HG02852 (cell line): ENCODE measurements at regions not wholly inside any gene's neighbourhood (a gene's known extent, or its start where the extent isn't known, plus 50 kb on each side); places are given as distances from the start of the nearest gene placed in this dataset.
"Not testable (repeated sequence)": the region's sequence is repeated elsewhere in the genome, so short reads cannot be mapped to it uniquely, and the experiment has no call there.

Source experiments
- ATAC-seq: cut with Tn5 transposase; IDR thresholded peaks from one replicate; pipeline ENCODE4 v1.9.1; 2021; ENCODE audit warnings: mild to moderate bottlenecking, moderate library complexity; ENCODE audit not compliant: unreplicated experiment

DNA sequence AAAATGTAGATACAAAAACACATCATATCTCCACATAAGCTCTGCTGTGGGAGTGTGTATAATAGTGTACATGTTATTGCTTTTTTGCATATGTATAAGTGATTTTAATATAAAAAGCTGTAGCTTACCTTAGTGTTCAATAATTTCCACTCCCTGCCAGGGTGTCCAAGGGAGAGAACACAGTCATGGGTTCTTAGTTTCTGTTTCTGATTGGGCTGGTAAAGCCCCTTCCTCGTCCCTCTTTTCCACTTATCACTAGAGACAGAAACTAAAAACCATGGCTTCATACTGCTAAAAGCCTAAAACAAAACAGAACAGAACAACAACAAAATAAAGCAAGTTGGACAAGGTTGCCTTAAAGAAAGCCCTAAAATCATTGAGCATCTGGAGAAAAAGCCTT is 74.4 kb upstream of the S1PR3 start:
- ATAC-seq, result no peak

DNA sequence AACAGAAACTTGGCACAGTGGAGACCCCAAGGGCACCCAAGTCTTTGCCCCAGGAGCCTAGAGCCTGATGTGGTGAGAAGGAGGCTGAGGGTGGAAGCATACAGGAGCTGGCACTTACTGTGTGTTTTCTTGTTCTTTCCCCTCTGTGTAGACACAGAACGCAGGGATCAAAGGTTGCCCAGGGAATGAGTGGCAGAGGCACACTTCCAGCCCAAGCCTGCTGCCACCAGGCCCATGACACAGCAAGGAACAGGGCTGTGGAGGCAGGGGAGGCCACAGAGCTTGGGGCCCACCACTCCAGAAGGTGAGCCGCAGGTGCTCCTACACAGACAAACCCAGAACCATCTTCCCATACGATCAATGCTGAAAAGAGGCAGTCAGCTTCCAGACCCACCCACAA is 73.9 kb upstream of the S1PR3 start:
- ATAC-seq, result no peak

DNA sequence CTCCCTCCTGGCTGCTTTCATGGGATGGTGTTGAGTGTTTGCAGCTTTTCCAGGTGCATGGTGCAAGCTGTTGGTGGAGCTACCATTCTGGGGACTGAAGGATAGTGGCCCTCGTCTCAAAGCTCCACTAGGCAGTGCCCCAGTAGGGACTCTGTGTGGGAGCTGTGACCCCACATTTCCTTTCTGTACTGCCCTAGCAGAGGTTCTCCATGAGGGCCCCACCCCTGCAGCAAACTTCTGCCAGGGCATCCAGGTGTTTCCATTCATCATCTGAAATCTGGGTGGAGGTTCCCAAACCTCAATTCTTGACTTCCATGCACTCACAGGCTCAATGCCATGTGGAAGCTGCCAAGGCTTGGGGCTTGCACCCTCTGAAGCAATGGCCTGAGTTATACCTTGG is 72.7 kb upstream of the S1PR3 start:
- ATAC-seq, result not testable (repeated sequence)

DNA sequence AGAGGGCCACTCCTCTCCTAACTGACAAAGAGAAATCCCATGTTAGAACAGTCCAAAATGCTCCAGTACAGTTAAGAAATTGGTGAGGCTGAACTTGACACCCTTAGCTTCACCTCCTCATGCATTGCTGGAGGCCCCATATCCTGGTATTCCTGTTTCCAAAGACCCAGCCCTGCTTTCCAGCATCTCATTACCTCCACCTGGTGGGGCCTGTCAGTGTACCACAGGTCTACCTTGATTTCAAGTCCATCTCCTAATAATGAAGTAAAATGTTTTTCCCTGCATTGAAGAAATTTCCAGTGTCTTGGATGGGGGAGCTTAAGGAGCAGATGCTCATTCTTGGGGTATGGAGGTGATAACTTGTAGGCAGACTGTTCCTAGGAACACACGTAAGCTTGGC is 70.6 kb upstream of the S1PR3 start:
- no peak for ATAC-seq

DNA sequence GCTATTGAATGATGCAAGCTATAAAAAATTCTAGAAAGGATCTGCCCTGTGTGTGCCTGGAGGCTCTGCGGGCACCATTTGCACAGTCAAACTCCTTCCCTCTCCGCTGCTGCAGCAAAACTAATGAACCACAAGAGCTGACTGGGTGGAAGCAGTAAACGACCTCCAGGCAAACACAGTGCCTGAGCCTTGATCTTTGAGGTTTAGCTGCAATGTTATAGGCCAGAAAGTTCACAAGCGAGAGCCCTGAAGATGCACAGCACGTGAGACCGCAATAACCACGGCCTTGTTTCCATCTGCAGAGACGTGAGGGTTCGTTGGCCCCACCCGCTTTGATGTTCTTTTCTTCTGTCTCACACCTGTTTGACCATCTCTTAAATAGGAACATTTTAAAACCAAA is 69.2 kb upstream of the S1PR3 start:
- peak; percentile 79 for ATAC-seq

DNA sequence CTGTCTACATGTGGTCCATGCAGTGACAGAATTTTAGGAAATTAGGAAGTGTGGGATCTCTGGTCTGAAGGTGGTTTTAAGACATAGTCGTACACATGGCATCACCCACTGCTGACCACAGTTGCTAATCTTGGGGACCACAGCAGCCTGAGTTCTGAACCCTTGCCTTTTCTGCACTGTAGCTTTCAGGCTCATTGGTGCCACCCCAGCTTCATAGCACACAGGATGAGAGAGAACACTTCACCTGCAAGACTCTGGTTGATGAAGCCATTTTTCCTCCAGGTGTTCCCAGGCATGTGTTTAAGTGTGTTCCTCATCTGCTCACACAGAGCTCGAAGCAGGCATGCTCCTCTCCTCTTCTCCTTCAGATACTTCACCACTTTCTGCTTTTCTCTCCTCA is 68.2 kb upstream of the S1PR3 start:
- no peak for ATAC-seq

DNA sequence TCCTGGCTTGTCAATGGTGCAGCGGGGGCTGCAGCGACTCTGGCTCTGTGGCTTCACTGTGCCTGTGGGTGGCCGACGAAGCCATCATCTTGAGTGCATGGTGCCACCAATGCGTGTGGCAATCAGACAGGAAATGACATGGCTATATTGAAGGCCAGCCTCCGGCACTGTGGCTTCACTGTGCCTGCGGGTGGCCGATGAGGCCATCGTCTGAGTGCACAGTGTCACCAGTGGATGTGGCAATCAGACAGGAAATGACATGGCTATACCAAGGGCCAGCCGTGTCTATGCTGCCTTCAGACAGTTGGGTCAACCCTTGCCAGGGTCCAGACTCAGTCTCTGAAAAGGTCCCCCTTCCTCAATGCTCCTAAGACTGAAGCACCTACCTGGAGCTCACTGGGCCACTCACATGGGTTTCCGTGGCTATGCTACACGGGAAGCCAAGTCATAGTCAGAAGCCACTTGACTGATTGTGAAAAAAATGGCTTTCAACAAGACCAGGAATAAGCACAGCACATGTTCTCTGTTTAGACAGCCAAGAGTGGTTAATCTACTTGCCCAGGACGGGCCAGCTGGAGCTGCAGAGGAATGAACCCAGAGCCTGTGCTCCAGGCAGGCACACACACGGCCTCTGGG is 67.5 kb upstream of the S1PR3 start:
- no peak for ATAC-seq

DNA sequence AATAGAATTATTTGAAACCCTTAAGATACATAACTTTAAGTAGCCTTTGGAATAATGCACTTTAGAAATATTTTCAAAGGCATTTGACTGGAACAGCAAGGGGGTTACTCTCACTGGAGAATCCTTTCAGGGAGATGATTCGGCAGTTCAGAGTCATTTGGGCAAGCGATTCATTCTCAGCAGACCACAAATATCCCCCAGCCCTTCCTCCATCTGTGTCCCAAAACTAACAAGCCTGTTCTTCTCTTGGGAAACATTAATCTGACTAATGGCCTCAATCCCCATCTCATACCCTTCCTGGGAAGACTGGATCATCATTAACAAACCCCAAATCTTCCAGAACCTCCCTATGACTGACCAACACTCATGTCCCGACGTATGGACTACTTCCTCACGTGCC is 65.8 kb upstream of the S1PR3 start:
- no peak for ATAC-seq

DNA sequence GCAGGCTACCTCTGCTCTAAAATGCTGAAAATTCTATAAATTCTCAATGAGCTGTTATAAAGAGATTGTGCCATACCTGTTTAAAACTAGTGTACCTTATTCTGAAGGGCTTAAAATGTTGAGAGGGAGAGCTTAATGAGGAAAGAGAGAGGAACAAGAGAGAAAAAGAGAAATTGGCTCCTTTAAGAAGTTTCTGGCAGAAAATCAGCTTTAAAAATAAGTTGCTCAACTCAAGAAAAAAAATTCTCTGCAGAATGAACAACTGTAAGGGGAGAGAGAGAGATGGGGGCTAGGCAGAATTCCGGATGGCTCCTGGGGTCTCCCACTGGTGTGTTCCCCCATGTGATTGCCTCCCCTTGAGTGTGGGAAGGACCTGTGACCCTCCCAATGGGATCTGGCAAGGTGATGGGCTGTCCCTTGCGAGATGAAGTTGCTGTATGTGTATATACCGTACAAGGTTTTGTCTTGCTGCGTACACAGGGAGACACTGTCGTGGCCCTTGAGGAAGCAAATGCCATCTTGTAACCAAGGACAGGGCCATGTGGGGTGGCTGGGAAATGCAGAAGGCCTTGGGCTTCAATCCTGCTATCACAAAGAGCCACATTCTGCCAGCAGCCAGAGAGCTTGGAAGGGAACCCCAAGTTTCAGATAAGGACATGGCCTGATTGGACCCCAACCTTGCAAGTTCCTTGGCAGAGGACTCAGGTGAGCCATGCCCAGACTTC is 64.3 kb upstream of the S1PR3 start:
- no peak for ATAC-seq

DNA sequence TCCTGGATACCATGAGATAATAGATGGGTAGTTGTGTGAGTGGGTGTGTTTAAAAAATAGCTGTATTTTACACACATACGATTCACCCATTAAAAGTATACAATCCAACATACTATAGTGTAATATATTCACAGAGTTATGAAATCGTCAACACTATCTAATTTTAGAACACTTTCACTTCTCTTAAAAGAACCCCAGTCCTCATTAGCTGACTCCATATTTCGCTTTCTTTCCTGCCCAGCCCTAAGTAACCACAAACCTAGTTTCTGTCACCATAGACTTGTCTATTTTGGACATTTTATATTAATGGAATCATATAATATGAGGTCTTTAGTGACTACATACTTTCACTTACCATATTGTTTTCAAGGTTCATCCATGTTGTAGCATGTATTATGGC is 63.8 kb upstream of the S1PR3 start:
- ATAC-seq, result peak; percentile 84

DNA sequence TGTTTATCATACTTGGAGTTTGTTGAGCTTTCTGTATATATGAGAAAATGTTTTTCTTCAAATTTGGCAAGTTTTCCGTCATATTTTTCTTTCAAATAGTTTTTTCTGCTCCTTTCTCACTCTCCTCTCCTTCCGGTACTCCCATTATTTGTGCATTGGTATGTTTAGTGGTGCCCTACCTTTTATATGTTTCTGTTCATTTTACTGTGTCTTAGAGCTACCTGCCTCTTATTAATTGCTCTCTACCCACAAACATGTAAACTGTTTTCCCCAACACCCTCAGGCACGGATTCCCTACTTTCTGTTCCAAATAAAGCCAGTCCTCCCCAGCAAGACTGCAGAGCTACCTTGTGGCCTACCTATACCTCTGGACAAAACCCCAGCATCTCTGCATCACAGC is 60.6 kb upstream of the S1PR3 start:
- ATAC-seq, result no peak

DNA sequence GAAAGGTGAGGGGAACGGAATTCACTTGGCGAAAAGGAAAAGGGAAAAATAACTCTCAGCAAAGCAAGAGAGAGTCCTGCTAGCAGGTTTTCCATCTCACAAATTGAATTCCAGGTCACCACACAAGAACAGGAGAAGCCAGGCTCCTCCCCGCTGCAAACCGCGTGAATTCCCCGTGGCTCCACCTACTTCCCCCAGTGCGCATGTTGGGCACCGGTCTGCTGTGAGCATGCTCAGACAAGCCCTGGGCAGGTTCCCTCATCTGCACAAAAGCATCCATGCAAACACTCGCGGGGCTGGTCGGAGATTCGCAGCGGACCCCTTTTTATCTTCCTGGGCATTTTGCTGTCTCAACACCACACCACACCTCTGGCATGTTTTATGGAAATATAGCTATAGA is 58.5 kb upstream of the S1PR3 start:
- no peak for ATAC-seq

DNA sequence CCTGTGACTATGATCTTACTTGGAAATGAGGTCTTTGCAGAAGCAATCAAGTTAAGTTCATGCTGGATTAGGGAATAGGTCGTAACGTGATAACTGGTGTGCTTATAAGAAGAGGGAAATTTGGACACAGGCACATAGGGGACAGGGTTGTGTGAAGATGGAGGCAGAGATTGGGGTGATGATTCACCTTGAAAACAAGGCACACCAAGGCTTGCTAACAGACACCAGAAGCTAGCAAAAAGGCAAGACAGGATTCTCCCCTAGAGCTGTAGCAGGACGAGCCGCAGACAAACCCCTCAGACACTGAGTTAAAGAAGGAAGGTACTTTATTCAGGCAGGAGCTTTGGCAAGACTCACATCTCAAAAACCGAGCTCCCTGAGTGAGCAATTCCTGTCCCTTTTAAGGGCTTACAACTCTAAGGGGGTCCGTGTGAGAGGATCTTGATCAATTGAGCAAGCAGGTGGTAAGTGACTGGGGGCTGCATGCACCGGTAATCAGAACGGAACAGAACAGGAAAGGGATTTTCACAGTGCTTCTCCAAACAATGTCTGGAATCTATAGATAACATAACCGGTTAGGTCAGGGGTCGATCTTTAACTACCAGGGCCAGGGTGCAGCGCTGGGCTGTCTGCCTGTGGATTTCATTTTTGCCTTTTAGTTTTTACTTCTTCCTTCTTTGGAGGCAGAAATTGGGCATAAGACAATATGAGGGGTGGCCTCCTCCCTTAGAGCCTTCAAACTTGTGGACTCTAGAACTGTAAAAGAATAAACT is 57.5 kb upstream of the S1PR3 start:
- no peak for ATAC-seq

DNA sequence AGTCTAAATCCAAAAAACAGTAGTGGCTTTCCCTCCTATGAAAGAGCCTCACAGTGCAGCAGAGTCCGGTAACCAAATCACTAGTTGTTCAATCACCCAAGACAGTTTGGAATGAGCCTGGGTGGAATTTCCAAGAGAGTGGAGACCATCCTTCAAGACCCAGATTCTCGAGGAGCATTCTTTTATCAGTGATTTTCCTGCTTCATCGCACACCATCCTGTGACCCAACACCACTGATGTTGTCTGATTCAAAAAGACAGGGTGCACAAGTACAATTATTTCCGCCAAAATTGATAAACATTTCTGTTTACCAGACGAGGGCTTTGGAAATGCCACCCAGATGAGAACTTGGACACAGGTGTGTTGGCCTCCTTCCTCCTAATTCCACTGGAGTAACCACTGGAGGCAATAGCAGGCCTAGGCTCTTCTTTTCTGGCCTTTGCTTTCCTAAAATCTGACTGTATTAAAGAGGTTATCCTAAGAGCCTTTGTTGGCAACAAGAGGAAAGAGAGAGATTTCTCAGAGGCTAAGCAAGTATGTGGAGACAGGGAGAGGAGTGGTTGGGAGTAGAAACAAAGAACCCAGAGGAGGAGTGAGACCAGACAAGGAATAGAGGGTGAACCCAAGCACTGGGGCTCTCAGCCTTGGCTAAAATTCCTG is 56.3 kb upstream of the S1PR3 start:
- ATAC-seq, result no peak

DNA sequence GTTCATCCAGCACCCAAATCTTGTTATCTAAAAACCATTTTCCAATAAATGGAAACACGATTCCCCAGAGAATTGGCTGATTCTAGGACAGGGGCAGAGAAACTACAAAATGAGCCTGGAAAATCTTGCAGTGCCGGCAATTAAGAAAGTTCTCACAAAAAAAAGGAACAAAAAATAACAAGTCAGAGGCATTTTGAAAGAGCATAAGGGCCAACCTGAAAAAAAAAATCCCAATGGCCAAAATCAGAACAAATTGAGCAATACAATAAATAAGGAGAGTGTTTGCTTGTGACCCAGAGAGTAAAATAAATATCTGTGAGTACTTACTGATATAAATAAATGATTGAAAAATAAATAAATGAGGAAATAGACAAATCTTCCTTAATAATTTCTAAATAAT is 55.1 kb upstream of the S1PR3 start:
- no peak for ATAC-seq

DNA sequence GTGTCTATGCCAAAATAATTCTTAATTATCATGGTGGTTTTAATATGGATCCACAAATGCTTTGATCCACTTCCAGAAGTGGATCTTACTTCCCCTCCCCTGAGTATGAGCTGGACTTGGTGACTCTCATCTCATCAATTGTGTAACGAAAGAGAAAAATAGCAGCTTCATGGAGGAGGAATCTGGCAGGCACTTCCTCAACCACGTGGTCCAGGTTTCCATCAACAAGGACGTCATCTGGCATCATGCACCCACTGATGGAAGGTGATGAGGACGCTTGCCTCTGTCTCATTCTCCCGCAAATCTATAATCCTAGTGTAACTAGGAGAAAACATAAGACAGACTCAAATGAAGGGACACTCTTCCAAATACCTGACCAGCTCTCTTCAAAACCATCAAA is 54.6 kb upstream of the S1PR3 start:
- no peak for ATAC-seq

DNA sequence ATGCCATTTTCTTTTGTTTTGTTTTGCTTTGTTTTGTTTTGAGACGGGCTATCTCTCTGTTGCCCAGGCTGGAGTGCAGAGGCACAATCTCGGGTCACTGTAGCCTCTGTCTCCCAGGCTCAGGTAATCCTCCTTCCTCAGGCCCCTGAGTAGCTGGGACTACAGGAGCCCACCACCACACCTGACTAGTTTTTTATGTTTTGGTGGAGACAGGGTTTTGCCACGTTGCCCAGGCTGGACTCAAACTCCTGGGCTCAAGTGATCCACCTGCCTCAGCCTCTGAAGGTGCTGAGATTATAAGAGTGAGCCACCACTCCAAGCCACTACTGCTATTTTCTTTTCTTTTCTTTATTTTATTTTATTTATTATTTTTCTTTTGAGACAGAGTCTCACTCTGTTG is 54.0 kb upstream of the S1PR3 start:
- no peak for ATAC-seq

DNA sequence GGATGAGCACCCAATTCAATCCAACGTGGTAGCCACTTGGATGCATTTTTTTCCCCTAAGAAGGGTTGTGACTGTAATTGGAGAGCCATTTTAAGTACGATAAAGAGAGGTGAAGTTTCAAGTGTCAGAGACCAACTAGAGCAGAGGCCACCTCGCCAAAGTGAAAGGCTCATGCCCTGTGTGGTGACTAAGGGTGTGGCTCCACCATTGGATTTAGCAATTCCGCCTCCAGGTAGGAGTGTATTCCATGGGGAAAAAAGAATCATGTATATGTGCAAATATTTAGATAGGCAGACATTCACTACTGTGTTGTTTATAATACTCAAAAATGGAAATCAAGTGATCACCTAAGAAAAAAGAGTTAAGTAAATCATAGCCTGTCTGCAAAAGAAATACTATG is 53.1 kb upstream of the S1PR3 start:
- no peak for ATAC-seq
